SKM-1 (cell line): ENCODE measurements at regions not wholly inside any gene's neighbourhood (a gene's known extent, or its start where the extent isn't known, plus 50 kb on each side); places are given as distances from the start of the nearest gene placed in this dataset.

ENCODE experiments used
- DNase-seq: peaks from one replicate; lab custom pipeline; 2025; ENCODE audit not compliant: unreplicated experiment; lab: John Stamatoyannopoulos, UW

GRCh38 chr9:129348890-129349664 lies 171.0 kb upstream of the IER5L start:
- no peak for DNase-seq

GRCh38 chr9:129347316-129348120 lies 169.5 kb upstream of the IER5L start:
- DNase-seq = peak; percentile 50

GRCh38 chr9:129346046-129346445 lies 168.0 kb upstream of the IER5L start:
- no peak for DNase-seq

- DNase-seq = no peak
Measured at GRCh38 chr9:129344641-129345495, 166.8 kb upstream of the IER5L start.

- peak; percentile 92 for DNase-seq
Measured at GRCh38 chr9:129343424-129344375, 165.6 kb upstream of the IER5L start.

- DNase-seq = no peak
Measured at GRCh38 chr9:129342591-129343423, 164.7 kb upstream of the IER5L start.

GRCh38 chr9:129341987-129342348 lies 163.9 kb upstream of the IER5L start:
- no peak for DNase-seq

- no peak for DNase-seq
Measured at GRCh38 chr9:129341171-129341986, 163.3 kb upstream of the IER5L start.

- DNase-seq = no peak
Measured at GRCh38 chr9:129340427-129341170, 162.5 kb upstream of the IER5L start.

GRCh38 chr9:129339539-129340157 lies 161.6 kb upstream of the IER5L start:
- no peak for DNase-seq

GRCh38 chr9:129338724-129339430 lies 160.8 kb upstream of the IER5L start:
- no peak for DNase-seq

- DNase-seq = no peak
Measured at GRCh38 chr9:129337336-129338140, 159.5 kb upstream of the IER5L start.

- DNase-seq = no peak
Measured at GRCh38 chr9:129336601-129337331, 158.7 kb upstream of the IER5L start.

GRCh38 chr9:129336130-129336528 lies 158.1 kb upstream of the IER5L start:
- DNase-seq = no peak

GRCh38 chr9:129335464-129336129 lies 157.5 kb upstream of the IER5L start:
- DNase-seq = no peak
